CD4-positive, CD25-positive, alpha-beta regulatory T cell (primary cell): ENCODE measurements at regions not wholly inside any gene's neighbourhood (a gene's known extent, or its start where the extent isn't known, plus 50 kb on each side); places are given as distances from the start of the nearest gene placed in this dataset.

Experiments
- ATAC-seq, 2 donors: fragments of 150-1000 bp; cut with Tn5 transposase; one replicate each; pipeline ENCODE4 v1.10.0; 2021; ENCODE audit warnings: low read depth in 2 of 2, moderate number of reproducible peaks in 2 of 2, moderate library complexity in 1 of 2
- DNase-seq, 3 donors: peaks; one replicate each; pipeline versions ENCODE4 v3.0.0 to v3.0.0-alpha.2; 2012 to 2022; ENCODE audit warnings: mixed read lengths in 1 of 3
- H3K27ac ChIP-seq: one replicate; pipeline ENCODE4 v1.7.0; 2013; ENCODE audit warnings: mild to moderate bottlenecking, low read length; ENCODE audit not compliant: insufficient read depth, poor library complexity, severe bottlenecking
- H3K27me3 ChIP-seq: one replicate; pipeline ENCODE4 v1.7.0; 2013; ENCODE audit warnings: low read length; ENCODE audit not compliant: control insufficient read depth, insufficient read depth
- H3K36me3 ChIP-seq: one replicate; pipeline ENCODE4 v1.7.0; 2013; ENCODE audit warnings: mild to moderate bottlenecking, low read length, moderate library complexity; ENCODE audit not compliant: control insufficient read depth, insufficient read depth
- H3K4me1 ChIP-seq: 2 replicates; pipeline ENCODE4 v1.7.0; 2013; ENCODE audit warnings: mild to moderate bottlenecking, low read length; ENCODE audit not compliant: insufficient read depth, control insufficient read depth, poor library complexity, severe bottlenecking
- H3K4me3 ChIP-seq: one replicate; pipeline ENCODE4 v1.7.0; 2013; ENCODE audit warnings: low read depth, mild to moderate bottlenecking, low read length, moderate library complexity
- H3K9me3 ChIP-seq, 2 experiments: 1 replicate in 1 of 2; 2 replicates in 1 of 2; pipeline ENCODE4 v1.7.0; 2013; ENCODE audit warnings: low read length in 2 of 2, mild to moderate bottlenecking in 1 of 2, moderate library complexity in 1 of 2; ENCODE audit not compliant: control insufficient read depth in 2 of 2
- H3K27ac Mint-ChIP-seq, 3 donors: one replicate each; pipeline ENCODE4 v1.8.0; 2020 to 2022; ENCODE audit warnings: mild to moderate bottlenecking in 3 of 3, mixed read lengths in 3 of 3, moderate library complexity in 2 of 3
- H3K27me3 Mint-ChIP-seq: one replicate; pipeline ENCODE4 v1.8.0; 2022; ENCODE audit warnings: mild to moderate bottlenecking, mixed read lengths
- H3K36me3 Mint-ChIP-seq: one replicate; pipeline ENCODE4 v1.8.0; 2020; ENCODE audit warnings: mixed read lengths
- H3K4me1 Mint-ChIP-seq, 4 donors: one replicate each; pipeline ENCODE4 v1.8.0; 2020 to 2022; ENCODE audit warnings: mixed read lengths in 4 of 4, mild to moderate bottlenecking in 1 of 4
- H3K4me3 Mint-ChIP-seq, 4 donors: one replicate each; pipeline ENCODE4 v1.8.0; 2020 to 2022; ENCODE audit warnings: mild to moderate bottlenecking in 4 of 4, mixed read lengths in 4 of 4, moderate library complexity in 3 of 4
- H3K9me3 Mint-ChIP-seq, 7 donors: one replicate each; pipeline ENCODE4 v1.8.0; 2020 to 2022; ENCODE audit warnings: mixed read lengths in 7 of 7, mild to moderate bottlenecking in 3 of 7, moderate library complexity in 2 of 7

GRCh38 chr4:148684638-148685037 lies 242.4 kb upstream of the NR3C2 start:
- no peak for ATAC-seq
- H3K4me1 Mint-ChIP-seq: no peaks in the 10 kb centered on the region
- no peak overlapping the region for H3K27ac Mint-ChIP-seq
- no peaks in the 10 kb centered on the region for H3K9me3 ChIP-seq
- H3K4me1 ChIP-seq: no peaks in the 10 kb centered on the region
- H3K36me3 Mint-ChIP-seq: no peaks in the 10 kb centered on the region
- H3K9me3 Mint-ChIP-seq: peaks cover 0 to 3% (median 0%) of the 10 kb centered on the region in 7 donors
- H3K4me3 ChIP-seq: no peak overlapping the region
- H3K36me3 ChIP-seq: no peaks in the 10 kb centered on the region
- no peak overlapping the region for H3K27ac ChIP-seq
- no peak for DNase-seq
- peaks cover 4% of the 10 kb centered on the region for H3K27me3 Mint-ChIP-seq
- H3K27me3 ChIP-seq: no peaks in the 10 kb centered on the region
- no peak overlapping the region for H3K4me3 Mint-ChIP-seq

- no peaks in the 10 kb centered on the region for H3K4me1 Mint-ChIP-seq
- no peaks in the 10 kb centered on the region for H3K9me3 ChIP-seq
- no peaks in the 10 kb centered on the region for H3K36me3 Mint-ChIP-seq
- DNase-seq (no peak), ATAC-seq (no peak)
- no peak overlapping the region for H3K4me3 Mint-ChIP-seq
- no peaks in the 10 kb centered on the region for H3K4me1 ChIP-seq
- peaks cover 4% of the 10 kb centered on the region for H3K27me3 Mint-ChIP-seq
- peaks cover 0 to 4% (median 0%) of the 10 kb centered on the region in 7 donors for H3K9me3 Mint-ChIP-seq
- peak overlapping the region in 1 of 3 donors; percentile 21 for H3K27ac Mint-ChIP-seq
- no peak overlapping the region for H3K4me3 ChIP-seq
- no peaks in the 10 kb centered on the region for H3K27me3 ChIP-seq
- no peak overlapping the region for H3K27ac ChIP-seq
- no peaks in the 10 kb centered on the region for H3K36me3 ChIP-seq
Observed at GRCh38 chr4:148680884-148681283, 238.7 kb upstream of the NR3C2 start.

- no peaks in the 10 kb centered on the region for H3K4me1 ChIP-seq
- Mint-ChIP-seq H3K4me3 (no peak overlapping the region), H3K4me1 (no peaks in the 10 kb centered on the region), H3K27me3 (no peaks in the 10 kb centered on the region), H3K36me3 (no peaks in the 10 kb centered on the region), H3K27ac (no peak overlapping the region), H3K9me3 (peaks cover 0 to 2% (median 0%) of the 10 kb centered on the region in 7 donors)
- H3K27ac ChIP-seq: no peak overlapping the region
- H3K36me3 ChIP-seq: no peaks in the 10 kb centered on the region
- ATAC-seq (no peak), DNase-seq (no peak)
- H3K9me3 ChIP-seq: no peaks in the 10 kb centered on the region
- H3K27me3 ChIP-seq: no peaks in the 10 kb centered on the region
- H3K4me3 ChIP-seq: no peak overlapping the region
Observed at GRCh38 chr4:148676344-148676743, 234.1 kb upstream of the NR3C2 start.

- Mint-ChIP-seq H3K27me3 (no peaks in the 10 kb centered on the region), H3K4me1 (no peaks in the 10 kb centered on the region), H3K27ac (no peak overlapping the region), H3K36me3 (no peaks in the 10 kb centered on the region), H3K4me3 (no peak overlapping the region), H3K9me3 (peaks cover 0 to 2% (median 0%) of the 10 kb centered on the region in 7 donors)
- DNase-seq: no peak
- H3K36me3 ChIP-seq: no peaks in the 10 kb centered on the region
- ATAC-seq: no peak
- H3K4me1 ChIP-seq: no peaks in the 10 kb centered on the region
- no peak overlapping the region for H3K27ac ChIP-seq
- H3K4me3 ChIP-seq: no peak overlapping the region
- H3K9me3 ChIP-seq: no peaks in the 10 kb centered on the region
- no peaks in the 10 kb centered on the region for H3K27me3 ChIP-seq
Observed at GRCh38 chr4:148674876-148675275, 232.7 kb upstream of the NR3C2 start.

- H3K27ac Mint-ChIP-seq: no peak overlapping the region
- peak overlapping the region in 1 of 4 donors; percentile 39 for H3K4me3 Mint-ChIP-seq
- H3K27ac ChIP-seq: no peak overlapping the region
- no peaks in the 10 kb centered on the region for H3K27me3 ChIP-seq
- no peaks in the 10 kb centered on the region for H3K36me3 ChIP-seq
- H3K9me3 Mint-ChIP-seq: peaks cover 0 to 3% (median 0%) of the 10 kb centered on the region in 7 donors
- H3K4me1 Mint-ChIP-seq: no peaks in the 10 kb centered on the region
- H3K4me1 ChIP-seq: no peaks in the 10 kb centered on the region
- H3K4me3 ChIP-seq: no peak overlapping the region
- peaks cover 4% of the 10 kb centered on the region for H3K27me3 Mint-ChIP-seq
- DNase-seq (no peak), ATAC-seq (no peak)
- no peaks in the 10 kb centered on the region for H3K36me3 Mint-ChIP-seq
- H3K9me3 ChIP-seq: no peaks in the 10 kb centered on the region
Observed at GRCh38 chr4:148664636-148665035, 222.4 kb upstream of the NR3C2 start.

- Mint-ChIP-seq H3K27me3 (no peaks in the 10 kb centered on the region), H3K9me3 (peaks cover 0 to 1% (median 0%) of the 10 kb centered on the region in 7 donors), H3K4me1 (no peaks in the 10 kb centered on the region), H3K36me3 (no peaks in the 10 kb centered on the region), H3K4me3 (no peak overlapping the region), H3K27ac (no peak overlapping the region)
- Histone ChIP-seq H3K27me3 (no peaks in the 10 kb centered on the region), H3K36me3 (no peaks in the 10 kb centered on the region), H3K27ac (no peak overlapping the region), H3K4me1 (no peaks in the 10 kb centered on the region), H3K9me3 (no peaks in the 10 kb centered on the region), H3K4me3 (no peak overlapping the region)
- no peak for ATAC-seq
- no peak for DNase-seq
Observed at GRCh38 chr4:148654131-148654530, 211.9 kb upstream of the NR3C2 start.

GRCh38 chr4:148653681-148654080 lies 211.5 kb upstream of the NR3C2 start:
- H3K27ac ChIP-seq: no peak overlapping the region
- H3K27ac Mint-ChIP-seq: no peak overlapping the region
- no peaks in the 10 kb centered on the region for H3K4me1 Mint-ChIP-seq
- no peaks in the 10 kb centered on the region for H3K27me3 Mint-ChIP-seq
- no peak overlapping the region for H3K4me3 Mint-ChIP-seq
- H3K9me3 ChIP-seq: no peaks in the 10 kb centered on the region
- DNase-seq (no peak), ATAC-seq (no peak)
- H3K27me3 ChIP-seq: no peaks in the 10 kb centered on the region
- no peak overlapping the region for H3K4me3 ChIP-seq
- no peaks in the 10 kb centered on the region for H3K36me3 ChIP-seq
- no peaks in the 10 kb centered on the region for H3K4me1 ChIP-seq
- H3K36me3 Mint-ChIP-seq: no peaks in the 10 kb centered on the region
- peaks cover 0 to 1% (median 0%) of the 10 kb centered on the region in 7 donors for H3K9me3 Mint-ChIP-seq

- ATAC-seq (no peak), DNase-seq (no peak)
- H3K27me3 Mint-ChIP-seq: no peaks in the 10 kb centered on the region
- no peaks in the 10 kb centered on the region for H3K9me3 ChIP-seq
- H3K27me3 ChIP-seq: no peaks in the 10 kb centered on the region
- H3K4me3 ChIP-seq: no peak overlapping the region
- H3K36me3 ChIP-seq: no peaks in the 10 kb centered on the region
- peaks cover 0 to 1% (median 0%) of the 10 kb centered on the region in 7 donors for H3K9me3 Mint-ChIP-seq
- peak overlapping the region in 1 of 3 donors; percentile 6 for H3K27ac Mint-ChIP-seq
- no peak overlapping the region for H3K4me3 Mint-ChIP-seq
- no peaks in the 10 kb centered on the region for H3K4me1 Mint-ChIP-seq
- H3K4me1 ChIP-seq: no peaks in the 10 kb centered on the region
- no peak overlapping the region for H3K27ac ChIP-seq
- no peaks in the 10 kb centered on the region for H3K36me3 Mint-ChIP-seq
Observed at GRCh38 chr4:148651991-148652390, 209.8 kb upstream of the NR3C2 start.
